HEK293 (cell line): ENCODE measurements at regions not wholly inside any gene's neighbourhood (a gene's known extent, or its start where the extent isn't known, plus 50 kb on each side); places are given as distances from the start of the nearest gene placed in this dataset.

Experiments used
- CTCF ChIP-seq: fragments of 450-650 bp; formaldehyde crosslinking; IDR thresholded peaks from 2 replicates; pipeline ENCODE4 v1.5.1; 2016; ENCODE audit warnings: missing biosample characterization, missing genetic modification characterization
- WT1 ChIP-seq: fragments of 450-650 bp; formaldehyde crosslinking; IDR thresholded peaks from 2 replicates; pipeline ENCODE4 v1.5.1; 2016; ENCODE audit warnings: missing biosample characterization, missing genetic modification characterization
- ZBTB7A ChIP-seq: fragments of 450-650 bp; formaldehyde crosslinking; IDR thresholded peaks from 2 replicates; pipeline ENCODE4 v1.5.1; 2016; ENCODE audit warnings: low read depth, missing biosample characterization, missing genetic modification characterization
- ZNF121 ChIP-seq: fragments of 450-650 bp; formaldehyde crosslinking; IDR thresholded peaks from 2 replicates; pipeline ENCODE4 v1.5.1; 2016; ENCODE audit warnings: missing biosample characterization, missing genetic modification characterization
- ZNF202 ChIP-seq: fragments of 450-650 bp; formaldehyde crosslinking; IDR thresholded peaks from 2 replicates; pipeline ENCODE4 v1.5.1; 2016; ENCODE audit warnings: missing biosample characterization, missing genetic modification characterization, borderline replicate concordance
- ZNF274 ChIP-seq, 2 experiments: fragments of 200-500 bp in 1 of 2; fragments of 450-650 bp in 1 of 2; sonication (Bioruptor generic) in 1 of 2; formaldehyde crosslinking in 1 of 2; IDR thresholded peaks; 2 replicates each; pipeline versions ENCODE4 v1.5.1 to v1.6.1; 2014 to 2016; ENCODE audit warnings: borderline replicate concordance in 1 of 2, inconsistent platforms in 1 of 2, low read length in 1 of 2, missing biosample characterization in 1 of 2, missing genetic modification characterization in 1 of 2
- ZNF398 ChIP-seq: fragments of 450-650 bp; formaldehyde crosslinking; IDR thresholded peaks from 2 replicates; pipeline ENCODE4 v1.5.1; 2017; ENCODE audit warnings: missing biosample characterization, missing genetic modification characterization
- ZNF561 ChIP-seq: fragments of 450-650 bp; IDR thresholded peaks from 2 replicates; pipeline ENCODE4 v1.5.1; 2018; ENCODE audit warnings: missing biosample characterization, missing genetic modification characterization, borderline replicate concordance
- ZNF660 ChIP-seq: fragments of 450-650 bp; IDR thresholded peaks from 2 replicates; pipeline ENCODE4 v1.5.1; 2018; ENCODE audit warnings: missing biosample characterization, mild to moderate bottlenecking, missing genetic modification characterization
- ZNF707 ChIP-seq: fragments of 450-650 bp; formaldehyde crosslinking; IDR thresholded peaks from 2 replicates; pipeline ENCODE4 v1.5.1; 2016; ENCODE audit warnings: missing biosample characterization, missing genetic modification characterization
- ZSCAN18 ChIP-seq: fragments of 450-650 bp; formaldehyde crosslinking; IDR thresholded peaks from 2 replicates; pipeline ENCODE4 v1.5.1; 2016; ENCODE audit warnings: missing biosample characterization, missing genetic modification characterization

DNA sequence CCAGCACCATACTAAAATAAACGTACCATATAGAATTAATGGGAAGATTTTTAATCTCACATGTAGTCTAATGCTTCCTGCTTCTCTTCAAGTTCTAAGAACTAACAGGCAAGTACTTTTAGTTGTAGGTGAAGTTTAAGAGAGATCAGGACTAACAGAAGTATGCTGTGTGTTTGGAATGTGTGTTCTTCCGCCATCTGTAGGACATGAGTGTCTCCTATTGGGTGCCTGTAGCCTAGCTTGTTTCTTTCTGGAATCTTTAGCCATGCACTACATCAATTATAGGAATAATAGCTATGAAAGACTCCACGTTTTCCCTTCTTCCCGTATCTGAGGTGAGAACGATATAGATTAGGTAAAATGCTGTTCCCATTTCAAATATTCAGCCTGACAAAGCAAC is 140.2 kb upstream of the AHR start:
- no peak for TF ChIP-seq CTCF
- no peak for TF ChIP-seq ZSCAN18 (tag by site-specific recombination)
- no peak for TF ChIP-seq WT1
- no peak for TF ChIP-seq ZNF274 (IDR thresholded peaks at IDR 0.05; ENCODE audit: low read length)
- TF ChIP-seq ZNF274 (tag by site-specific recombination; IDR thresholded peaks at IDR 0.05; ENCODE audit: borderline replicate concordance): no peak
- no peak for TF ChIP-seq ZNF202
- TF ChIP-seq ZNF660 (tag by site-specific recombination): no peak
- TF ChIP-seq ZNF707 (tag by site-specific recombination): no peak
- no peak for TF ChIP-seq ZNF561 (tag by site-specific recombination)
- TF ChIP-seq ZNF398 (tag by site-specific recombination): no peak
- no peak for TF ChIP-seq ZBTB7A (tag by site-specific recombination)
- no peak for TF ChIP-seq ZNF121
